ENCODE measurements at regions not wholly inside any gene's neighbourhood (a gene's known extent, or its start where the extent isn't known, plus 50 kb on each side); places are given as distances from the start of the nearest gene placed in this dataset.

DNA sequence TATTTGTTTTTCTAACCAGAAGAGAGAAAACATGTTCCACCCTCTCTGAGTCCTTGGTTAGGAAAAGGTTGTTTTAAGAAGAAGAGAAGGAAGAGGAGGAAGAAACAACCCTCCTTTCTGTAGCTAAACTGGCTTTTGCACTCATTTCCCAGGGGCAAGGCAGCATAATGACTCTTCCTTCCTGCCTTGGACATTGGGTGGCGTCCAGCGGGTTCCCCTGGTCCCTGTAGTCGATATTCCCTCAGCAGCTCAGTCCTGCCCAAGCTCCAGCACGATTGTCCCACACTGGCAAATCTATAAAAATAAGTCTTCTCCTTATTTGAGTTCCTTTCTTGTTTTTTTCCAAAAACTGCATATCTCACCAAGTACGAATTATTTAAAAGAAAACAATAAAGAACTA lies 81.2 kb downstream of the TEX35 start:
- Histone ChIP-seq H2AFZ (ENCODE audit: low read length) (no peak overlapping the region), H3K4me2 (ENCODE audit: low read length) (peak overlapping the region; percentile 20; the same call in 1 of the 2 replicates)

DNA sequence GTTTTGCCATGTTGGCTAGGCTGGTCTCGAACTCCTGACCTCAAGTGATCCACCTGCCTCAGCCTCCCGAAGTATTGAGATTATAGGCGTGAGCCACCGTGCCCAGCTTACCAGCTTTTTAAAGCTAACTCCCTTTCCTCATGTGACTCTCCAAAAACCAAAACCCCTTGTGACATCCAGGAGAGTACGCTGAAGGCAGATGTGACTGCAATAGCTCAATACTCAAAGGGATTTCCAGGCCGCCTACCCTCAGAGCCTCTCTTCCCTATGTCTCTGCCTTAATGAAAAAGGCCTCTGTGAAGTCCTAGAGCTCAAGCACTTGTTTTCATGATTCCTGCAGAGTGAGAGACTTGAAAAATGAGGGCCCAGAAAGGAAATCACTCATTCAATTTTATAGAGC lies 82.6 kb downstream of the TEX35 start:
- Histone ChIP-seq H3K36me3 (ENCODE audit: insufficient read depth, low read length) (peaks cover 12% of the 10 kb centered on the region), H3K9ac (ENCODE audit: low read length) (no peak overlapping the region), H3K9me2 (ENCODE audit: low read depth, low read length) (no peaks in the 10 kb centered on the region), H2AFZ (ENCODE audit: low read length) (no peak overlapping the region), H4K20me1 (ENCODE audit: insufficient read depth, low read length) (no peaks in the 10 kb centered on the region), H3K27me3 (ENCODE audit: insufficient read depth, low read length) (no peaks in the 10 kb centered on the region), H3K4me3 (ENCODE audit: low read depth, low read length, poor library complexity, severe bottlenecking) (no peak overlapping the region), H3K79me2 (ENCODE audit: insufficient read depth, low read length) (no peaks in the 10 kb centered on the region), H3K4me1 (ENCODE audit: insufficient read depth, low read length, severe bottlenecking) (peaks cover 72% of the 10 kb centered on the region), H3K9me3 (ENCODE audit: low read length) (peaks cover 10% of the 10 kb centered on the region; the same call in 1 of the 2 replicates), H3F3A (ENCODE audit: insufficient read depth, low read length) (peaks cover 4% of the 10 kb centered on the region; the same call in 1 of the 2 replicates), H3K27ac (ENCODE audit: low read depth, low read length, poor library complexity, severe bottlenecking) (peak overlapping the region; percentile 78), H3K4me2 (ENCODE audit: low read length) (no peak overlapping the region)
- TF ChIP-seq, protein P1, sequence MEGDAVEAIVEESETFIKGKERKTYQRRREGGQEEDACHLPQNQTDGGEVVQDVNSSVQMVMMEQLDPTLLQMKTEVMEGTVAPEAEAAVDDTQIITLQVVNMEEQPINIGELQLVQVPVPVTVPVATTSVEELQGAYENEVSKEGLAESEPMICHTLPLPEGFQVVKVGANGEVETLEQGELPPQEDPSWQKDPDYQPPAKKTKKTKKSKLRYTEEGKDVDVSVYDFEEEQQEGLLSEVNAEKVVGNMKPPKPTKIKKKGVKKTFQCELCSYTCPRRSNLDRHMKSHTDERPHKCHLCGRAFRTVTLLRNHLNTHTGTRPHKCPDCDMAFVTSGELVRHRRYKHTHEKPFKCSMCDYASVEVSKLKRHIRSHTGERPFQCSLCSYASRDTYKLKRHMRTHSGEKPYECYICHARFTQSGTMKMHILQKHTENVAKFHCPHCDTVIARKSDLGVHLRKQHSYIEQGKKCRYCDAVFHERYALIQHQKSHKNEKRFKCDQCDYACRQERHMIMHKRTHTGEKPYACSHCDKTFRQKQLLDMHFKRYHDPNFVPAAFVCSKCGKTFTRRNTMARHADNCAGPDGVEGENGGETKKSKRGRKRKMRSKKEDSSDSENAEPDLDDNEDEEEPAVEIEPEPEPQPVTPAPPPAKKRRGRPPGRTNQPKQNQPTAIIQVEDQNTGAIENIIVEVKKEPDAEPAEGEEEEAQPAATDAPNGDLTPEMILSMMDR (IDR thresholded peaks at IDR 0.05; ENCODE audit: low read length) = no peak
- no peak for TF ChIP-seq EZH2 (IDR thresholded peaks at IDR 0.05; ENCODE audit: borderline replicate concordance, low read length)

More for the DNA sequence above, 81.2 kb downstream of the TEX35 start:
- no peaks in the 10 kb centered on the region for H4K20me1 ChIP-seq (ENCODE audit: insufficient read depth, low read length)
- no peaks in the 10 kb centered on the region for H3F3A ChIP-seq (ENCODE audit: insufficient read depth, low read length)
- no peaks in the 10 kb centered on the region for H3K79me2 ChIP-seq (ENCODE audit: insufficient read depth, low read length)
- H3K27ac ChIP-seq (ENCODE audit: low read depth, low read length, poor library complexity, severe bottlenecking) = peak overlapping the region; percentile 78
- TF ChIP-seq, protein P1 (IDR thresholded peaks at IDR 0.05; ENCODE audit: low read length) = no peak
- no peak for TF ChIP-seq EZH2 (IDR thresholded peaks at IDR 0.05; ENCODE audit: borderline replicate concordance, low read length)
- no peak overlapping the region for H3K4me3 ChIP-seq (ENCODE audit: low read depth, low read length, poor library complexity, severe bottlenecking)
- no peaks in the 10 kb centered on the region for H3K9me2 ChIP-seq (ENCODE audit: low read depth, low read length)
- peaks cover 11% of the 10 kb centered on the region; the same call in 1 of the 2 replicates for H3K9me3 ChIP-seq (ENCODE audit: low read length)
- H3K36me3 ChIP-seq (ENCODE audit: insufficient read depth, low read length) = peaks cover 10% of the 10 kb centered on the region
- H3K27me3 ChIP-seq (ENCODE audit: insufficient read depth, low read length) = no peaks in the 10 kb centered on the region
- H3K9ac ChIP-seq (ENCODE audit: low read length) = peak overlapping the region; percentile 58
- peaks cover 58% of the 10 kb centered on the region for H3K4me1 ChIP-seq (ENCODE audit: insufficient read depth, low read length, severe bottlenecking)

DNA sequence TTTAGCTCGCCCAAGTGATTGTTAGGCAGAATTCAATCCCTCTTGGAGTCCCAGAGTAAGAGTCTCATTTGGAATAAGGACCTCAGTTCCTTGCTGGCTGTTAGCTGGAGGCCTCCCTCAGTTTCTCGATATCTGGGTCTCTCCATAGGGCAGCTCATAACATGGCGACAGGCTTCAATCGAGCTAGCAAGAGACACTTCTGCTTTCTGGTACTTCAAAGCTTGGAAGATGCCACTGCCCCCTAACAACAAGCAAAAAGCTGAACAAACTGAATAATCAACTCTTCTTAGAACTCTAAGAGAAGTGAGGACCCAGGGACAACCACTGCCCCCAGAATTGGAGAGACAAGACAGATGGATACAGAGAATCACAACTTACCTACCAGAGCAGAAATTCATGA lies 86.2 kb downstream of the TEX35 start:
- Histone ChIP-seq H3K4me1 (ENCODE audit: insufficient read depth, low read length, severe bottlenecking) (peaks cover 84% of the 10 kb centered on the region), H3K9me2 (ENCODE audit: low read depth, low read length) (no peaks in the 10 kb centered on the region), H3K27me3 (ENCODE audit: insufficient read depth, low read length) (no peaks in the 10 kb centered on the region), H3K27ac (ENCODE audit: low read depth, low read length, poor library complexity, severe bottlenecking) (peak overlapping the region; percentile 97), H3K36me3 (ENCODE audit: insufficient read depth, low read length) (peaks cover 3% of the 10 kb centered on the region; the same call in 1 of the 2 replicates), H3K9me3 (ENCODE audit: low read length) (no peaks in the 10 kb centered on the region), H2AFZ (ENCODE audit: low read length) (no peak overlapping the region), H4K20me1 (ENCODE audit: insufficient read depth, low read length) (no peaks in the 10 kb centered on the region), H3K9ac (ENCODE audit: low read length) (peak overlapping the region; percentile 60), H3K79me2 (ENCODE audit: insufficient read depth, low read length) (no peaks in the 10 kb centered on the region), H3F3A (ENCODE audit: insufficient read depth, low read length) (peaks cover 4% of the 10 kb centered on the region; the same call in 1 of the 2 replicates), H3K4me2 (ENCODE audit: low read length) (peak overlapping the region; percentile 23), H3K4me3 (ENCODE audit: low read depth, low read length, poor library complexity, severe bottlenecking) (no peak overlapping the region)
- TF ChIP-seq, protein P1 (IDR thresholded peaks at IDR 0.05; ENCODE audit: low read length) = no peak
- no peak for TF ChIP-seq EZH2 (IDR thresholded peaks at IDR 0.05; ENCODE audit: borderline replicate concordance, low read length)
